GM19397 (cell line): ENCODE measurements at regions not wholly inside any gene's neighbourhood (a gene's known extent, or its start where the extent isn't known, plus 50 kb on each side); places are given as distances from the start of the nearest gene placed in this dataset.

ENCODE experiments used
- ATAC-seq: cut with Tn5 transposase; IDR thresholded peaks from one replicate; pipeline ENCODE4 v1.9.1; 2021; ENCODE audit warnings: mild to moderate bottlenecking, moderate library complexity; ENCODE audit not compliant: unreplicated experiment

- ATAC-seq: no peak
These were observed 296.2 kb upstream of the CDH5 start for GRCh38 chr16:66070140-66070917.

GRCh38 chr16:66069587-66069986, 296.9 kb upstream of the CDH5 start:
- no peak for ATAC-seq

GRCh38 chr16:66066404-66066803, 300.1 kb upstream of the CDH5 start:
- ATAC-seq: no peak

GRCh38 chr16:66065925-66066324, 300.6 kb upstream of the CDH5 start:
- no peak for ATAC-seq

GRCh38 chr16:66064801-66065530, 301.5 kb upstream of the CDH5 start:
- ATAC-seq: no peak

- ATAC-seq: no peak
These were observed 307.7 kb upstream of the CDH5 start for GRCh38 chr16:66058832-66059231.

GRCh38 chr16:66058172-66058691, 308.3 kb upstream of the CDH5 start:
- no peak for ATAC-seq

- no peak for ATAC-seq
These were observed 309.4 kb upstream of the CDH5 start for GRCh38 chr16:66057057-66057456.

GRCh38 chr16:66054095-66054494, 312.4 kb upstream of the CDH5 start:
- no peak for ATAC-seq

- ATAC-seq: no peak
These were observed 313.7 kb upstream of the CDH5 start for GRCh38 chr16:66052745-66053144.

- no peak for ATAC-seq
These were observed 315.5 kb upstream of the CDH5 start for GRCh38 chr16:66050991-66051390.

GRCh38 chr16:66049865-66050264, 316.6 kb upstream of the CDH5 start:
- ATAC-seq: no peak

- ATAC-seq: no peak
These were observed 320.9 kb upstream of the CDH5 start for GRCh38 chr16:66045626-66046025.

- ATAC-seq: no peak
These were observed 321.9 kb upstream of the CDH5 start for GRCh38 chr16:66044556-66044955.

- ATAC-seq: no peak
These were observed 322.4 kb upstream of the CDH5 start for GRCh38 chr16:66044089-66044488.

GRCh38 chr16:66043326-66043725, 323.2 kb upstream of the CDH5 start:
- ATAC-seq: no peak

- no peak for ATAC-seq
These were observed 324.1 kb upstream of the CDH5 start for GRCh38 chr16:66042341-66042740.

GRCh38 chr16:66041907-66042306, 324.6 kb upstream of the CDH5 start:
- ATAC-seq: no peak

GRCh38 chr16:66039793-66040192, 326.7 kb upstream of the CDH5 start:
- ATAC-seq: no peak

GRCh38 chr16:66036793-66037715, 329.4 kb upstream of the CDH5 start:
- ATAC-seq: no peak

- ATAC-seq: no peak
These were observed 330.3 kb upstream of the CDH5 start for GRCh38 chr16:66036184-66036583.
